DOHH2 (cell line): ENCODE measurements at regions not wholly inside any gene's neighbourhood (a gene's known extent, or its start where the extent isn't known, plus 50 kb on each side); places are given as distances from the start of the nearest gene placed in this dataset.
"Not testable (repeated sequence)": the region's sequence is repeated elsewhere in the genome, so short reads cannot be mapped to it uniquely, and the experiment has no call there.

Experiments used
- EZH2phosphoT487 ChIP-seq: fragments of 200-600 bp; sonication (generic); IDR thresholded peaks from 2 replicates; pipeline ENCODE4 v1.6.1; 2017; ENCODE audit warnings: borderline replicate concordance, mild to moderate bottlenecking, antibody characterized with exemption, low read length, moderate library complexity, mixed read lengths
- TF ChIP-seq, protein P1 (sequence below): fragments of 200-600 bp; sonication (generic); IDR thresholded peaks from one replicate; pipeline ENCODE4 v1.5.1; 2014; ENCODE audit warnings: antibody characterized with exemption, mild to moderate bottlenecking, low read depth, low read length; ENCODE audit not compliant: poor library complexity, severe bottlenecking

DNA sequence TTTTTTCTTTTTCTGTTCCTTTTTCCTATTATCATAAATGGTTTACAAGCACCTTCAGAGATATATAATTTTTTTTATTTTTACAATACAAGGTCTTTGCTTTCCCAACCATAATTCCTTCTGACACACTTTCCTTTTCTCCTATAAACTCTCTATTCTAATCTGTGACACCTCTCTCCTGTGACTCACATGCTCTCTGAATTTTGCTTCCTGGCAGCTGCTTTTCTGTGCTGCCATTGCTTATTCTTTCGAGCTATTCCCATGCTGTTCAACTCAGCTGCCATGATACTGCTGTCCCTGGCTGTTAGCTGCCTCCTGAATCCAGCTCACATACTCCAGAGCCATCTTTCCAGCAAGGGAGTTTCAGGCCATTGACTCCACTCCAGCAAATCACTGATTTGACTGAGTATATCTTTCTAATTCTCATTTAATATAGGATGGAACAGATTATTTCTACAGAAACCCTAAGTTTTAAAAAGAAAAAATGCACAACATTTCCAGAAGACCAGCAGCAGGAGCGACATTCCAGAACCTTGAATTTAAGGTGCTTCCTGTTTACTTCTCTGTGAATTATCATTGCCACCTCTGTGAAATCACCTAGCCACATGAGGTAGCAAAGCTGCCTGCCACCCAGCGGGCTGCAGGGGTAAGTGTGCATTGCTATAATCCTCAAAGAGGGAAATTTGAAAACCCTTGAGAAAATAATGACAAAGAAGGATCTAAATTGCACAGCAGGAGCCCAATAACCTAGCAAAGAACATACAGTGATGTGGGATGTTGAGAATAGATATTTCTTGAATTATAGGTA lies 1442.6 kb downstream of the KHDRBS2 start:
- TF ChIP-seq, protein P1, sequence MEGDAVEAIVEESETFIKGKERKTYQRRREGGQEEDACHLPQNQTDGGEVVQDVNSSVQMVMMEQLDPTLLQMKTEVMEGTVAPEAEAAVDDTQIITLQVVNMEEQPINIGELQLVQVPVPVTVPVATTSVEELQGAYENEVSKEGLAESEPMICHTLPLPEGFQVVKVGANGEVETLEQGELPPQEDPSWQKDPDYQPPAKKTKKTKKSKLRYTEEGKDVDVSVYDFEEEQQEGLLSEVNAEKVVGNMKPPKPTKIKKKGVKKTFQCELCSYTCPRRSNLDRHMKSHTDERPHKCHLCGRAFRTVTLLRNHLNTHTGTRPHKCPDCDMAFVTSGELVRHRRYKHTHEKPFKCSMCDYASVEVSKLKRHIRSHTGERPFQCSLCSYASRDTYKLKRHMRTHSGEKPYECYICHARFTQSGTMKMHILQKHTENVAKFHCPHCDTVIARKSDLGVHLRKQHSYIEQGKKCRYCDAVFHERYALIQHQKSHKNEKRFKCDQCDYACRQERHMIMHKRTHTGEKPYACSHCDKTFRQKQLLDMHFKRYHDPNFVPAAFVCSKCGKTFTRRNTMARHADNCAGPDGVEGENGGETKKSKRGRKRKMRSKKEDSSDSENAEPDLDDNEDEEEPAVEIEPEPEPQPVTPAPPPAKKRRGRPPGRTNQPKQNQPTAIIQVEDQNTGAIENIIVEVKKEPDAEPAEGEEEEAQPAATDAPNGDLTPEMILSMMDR = peak; percentile 7
- not testable (repeated sequence) for TF ChIP-seq EZH2phosphoT487
